NCI-H82 (cell line): ENCODE measurements at regions not wholly inside any gene's neighbourhood (a gene's known extent, or its start where the extent isn't known, plus 50 kb on each side); places are given as distances from the start of the nearest gene placed in this dataset.

Source experiments
- DNase-seq: peaks from one replicate; lab custom pipeline; 2025; lab: John Stamatoyannopoulos, UW

GRCh38 chr7:130912862-130913638 is 179.0 kb upstream of the KLF14 start:
- DNase-seq = no peak

DNA sequence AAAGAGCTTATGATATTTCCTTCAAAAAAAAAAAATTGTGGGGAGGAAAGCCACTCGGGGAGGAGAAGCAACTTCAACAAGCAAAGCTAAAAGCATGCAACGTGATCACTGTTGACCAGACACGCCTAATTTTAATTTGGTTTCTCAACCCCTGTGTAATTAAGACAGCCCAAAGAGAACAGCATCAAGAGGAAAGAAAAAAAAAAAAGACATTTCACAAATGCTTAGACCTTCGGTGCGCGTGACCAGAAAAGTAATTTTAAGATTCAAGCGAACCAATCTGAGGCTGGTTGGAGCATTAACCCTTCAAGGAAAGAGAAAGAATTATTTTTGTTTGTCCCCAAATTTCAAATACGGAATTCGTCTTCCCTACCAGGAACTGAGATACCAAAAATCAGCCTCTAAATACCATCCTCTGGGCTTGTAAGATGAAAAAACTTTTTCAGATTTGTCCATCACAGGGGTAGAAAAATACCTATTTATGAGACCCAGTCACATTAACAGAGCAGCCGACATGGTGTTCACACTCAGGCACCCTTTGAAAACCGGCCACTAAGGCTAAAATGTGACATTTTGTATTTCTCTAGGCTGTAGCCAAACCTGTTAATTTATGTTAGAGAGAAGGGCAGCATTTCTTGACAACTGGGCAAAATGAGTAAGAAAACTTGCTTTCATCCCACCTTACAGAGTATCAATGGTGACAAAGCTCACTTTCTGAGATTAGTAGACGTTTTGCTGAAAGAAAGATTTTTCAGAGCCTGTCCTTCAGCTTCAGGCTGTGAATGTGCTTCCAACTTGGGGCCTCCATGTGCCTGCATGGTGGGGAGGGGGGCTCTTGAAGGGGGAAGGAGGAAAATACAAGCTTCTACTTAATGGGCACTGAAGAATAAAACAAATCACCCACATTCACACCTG is 179.9 kb upstream of the KLF14 start:
- DNase-seq = no peak

GRCh38 chr7:130914554-130915294 is 180.7 kb upstream of the KLF14 start:
- no peak for DNase-seq

DNA sequence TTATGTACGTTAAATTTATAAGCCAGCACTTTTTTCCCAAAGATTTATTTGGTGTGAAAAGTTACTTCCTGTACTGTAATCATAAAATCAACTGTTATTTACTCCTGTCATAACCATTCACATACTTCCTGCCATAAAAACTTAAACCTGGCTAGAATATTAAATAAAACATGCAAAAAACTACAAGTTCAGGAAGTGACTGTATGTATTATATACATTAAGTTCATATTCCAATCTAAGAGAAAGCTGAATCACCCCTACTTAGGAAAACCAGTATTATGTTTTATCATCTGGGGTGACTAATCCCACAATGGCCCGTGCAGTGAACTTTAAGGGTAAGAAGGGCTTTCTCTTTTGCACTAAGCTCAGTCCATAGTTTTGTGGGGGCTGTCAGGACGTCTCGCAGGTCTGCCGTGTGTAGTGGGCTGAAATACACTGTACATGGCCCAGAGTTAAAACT is 183.7 kb upstream of the KLF14 start:
- no peak for DNase-seq

GRCh38 chr7:130918129-130919052 is 184.4 kb upstream of the KLF14 start:
- no peak for DNase-seq

DNA sequence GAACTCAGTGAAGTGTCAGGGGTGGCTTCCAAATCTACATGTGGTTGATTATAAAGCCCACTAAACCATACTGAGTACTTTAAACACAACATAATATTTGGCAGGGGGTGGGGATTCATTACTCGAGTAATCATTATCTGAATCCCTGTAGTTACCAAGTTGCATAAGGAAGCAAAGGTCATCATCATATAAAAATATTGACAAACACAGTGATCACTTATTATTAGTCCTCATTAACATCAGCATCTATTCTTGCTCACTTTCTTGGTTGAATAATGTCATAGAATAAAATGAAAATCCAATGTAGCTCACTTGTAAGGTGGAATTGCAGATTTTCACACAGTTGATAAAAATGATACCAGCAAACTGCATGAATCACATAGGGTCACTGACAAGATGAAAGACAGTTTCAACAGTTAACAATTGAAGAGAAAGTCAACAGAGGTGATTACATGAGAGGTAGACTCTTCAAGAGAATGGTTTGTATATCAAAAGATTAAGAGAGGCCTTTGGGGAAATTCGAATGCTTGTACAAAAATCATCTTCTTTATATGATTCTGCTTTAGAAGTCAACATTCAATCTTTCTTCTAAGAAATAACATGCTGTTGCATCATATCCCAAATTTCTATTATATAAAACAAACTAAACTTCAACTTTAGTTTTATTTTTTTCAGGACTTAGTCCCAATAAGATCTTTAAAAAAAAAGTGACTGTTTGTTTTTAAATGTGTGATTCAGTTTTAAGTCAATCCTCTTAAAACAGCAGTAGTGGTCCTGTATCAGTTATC is 185.5 kb upstream of the KLF14 start:
- no peak for DNase-seq

GRCh38 chr7:130920122-130920521 is 186.1 kb upstream of the KLF14 start:
- DNase-seq = no peak

DNA sequence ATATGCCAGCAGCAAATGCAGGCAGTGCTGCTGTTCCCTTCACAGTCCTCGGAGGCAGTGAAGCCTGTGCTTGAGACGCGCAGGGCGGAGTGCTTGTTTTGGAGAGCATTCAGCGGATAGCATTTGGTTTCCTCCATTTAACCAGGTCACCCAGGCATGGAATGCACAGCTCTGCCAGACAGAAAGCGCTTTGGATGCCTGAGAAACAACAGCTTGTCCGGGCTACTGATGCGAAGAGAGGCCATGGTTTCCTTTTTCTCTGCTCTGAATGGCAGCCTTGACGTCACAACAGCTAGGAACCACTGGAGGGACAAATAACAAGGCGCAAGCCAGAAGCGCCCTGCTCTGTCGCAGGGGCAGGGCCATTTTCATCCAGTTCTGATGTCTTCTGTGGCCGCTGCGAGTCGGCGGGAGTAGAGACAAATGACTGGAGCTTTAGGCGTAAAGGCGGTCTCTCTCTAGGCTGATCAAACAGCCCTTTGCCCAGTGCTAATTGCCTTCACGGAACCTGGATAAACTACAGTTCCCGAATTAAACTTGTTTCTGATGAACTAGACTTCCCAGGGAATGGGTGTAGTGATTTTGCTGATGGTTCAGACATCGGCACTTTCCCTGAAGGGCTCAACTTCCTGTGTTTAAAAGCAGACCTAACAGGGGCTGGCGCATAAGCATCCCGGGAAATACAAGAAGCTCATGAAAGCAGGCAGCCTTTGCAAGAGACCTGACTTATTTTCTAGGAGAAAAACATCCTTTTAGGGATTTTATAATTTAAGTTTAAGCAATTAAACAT is 187.6 kb upstream of the KLF14 start:
- no peak for DNase-seq

- DNase-seq = no peak
Observed at GRCh38 chr7:130922206-130923112, 188.5 kb upstream of the KLF14 start.

DNA sequence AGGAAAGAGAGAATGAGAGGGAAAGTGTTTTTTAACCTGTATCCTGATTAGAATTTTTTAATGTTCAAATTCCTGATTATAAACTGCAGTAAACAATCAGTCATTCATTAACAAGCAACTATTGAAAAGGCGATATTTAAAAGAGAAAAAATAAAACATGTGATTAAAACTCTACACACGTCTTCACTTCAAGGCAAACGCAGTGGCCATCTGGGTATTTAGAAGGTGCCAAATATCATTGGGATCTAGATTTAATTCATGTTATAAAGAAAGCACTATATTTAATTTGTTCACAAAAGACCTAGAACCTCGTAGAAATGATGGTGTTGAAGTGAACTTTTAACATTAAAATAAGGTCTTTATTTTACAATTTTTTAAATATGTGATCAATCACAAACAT is 189.4 kb upstream of the KLF14 start:
- no peak for DNase-seq

DNA sequence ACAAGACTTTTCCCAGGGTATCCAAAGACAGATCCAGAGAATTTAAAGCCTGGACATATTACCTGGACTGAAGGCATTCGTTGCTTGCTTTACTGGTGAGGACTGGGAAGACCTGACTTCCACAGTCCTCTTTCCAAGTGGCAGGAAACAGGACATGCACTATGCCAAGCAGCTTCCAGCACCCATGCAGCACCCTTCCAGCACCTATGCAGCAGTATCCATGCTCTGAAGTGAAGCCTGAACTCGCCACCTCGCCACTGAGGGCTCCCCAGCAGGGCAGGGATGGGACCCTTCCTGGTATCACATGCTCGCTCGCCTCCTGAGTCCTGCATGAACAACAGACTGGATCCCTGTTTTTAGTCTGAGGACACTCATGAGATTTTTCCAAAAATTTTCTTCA is 189.9 kb upstream of the KLF14 start:
- DNase-seq = no peak

GRCh38 chr7:130925136-130925794 is 191.3 kb upstream of the KLF14 start:
- no peak for DNase-seq

GRCh38 chr7:130926001-130926691 is 192.1 kb upstream of the KLF14 start:
- DNase-seq = no peak

DNA sequence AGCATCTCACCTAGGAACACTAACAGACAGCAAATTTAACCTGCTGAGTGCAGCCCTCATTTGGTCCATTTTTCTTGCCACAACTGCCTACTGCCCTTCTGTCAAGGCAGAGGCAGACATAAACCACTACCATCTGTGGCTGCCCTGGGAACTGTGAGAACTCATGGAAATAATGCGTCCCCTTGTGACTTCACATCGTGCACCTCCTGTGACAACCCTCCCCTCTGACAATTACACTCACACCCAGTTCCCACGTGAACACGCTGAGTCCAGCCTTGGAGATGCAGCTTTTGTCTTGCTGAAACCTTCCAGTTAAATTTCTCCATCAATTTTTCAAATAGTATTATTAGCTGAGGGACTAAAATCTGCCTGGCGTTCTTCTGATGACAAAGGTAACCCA is 193.1 kb upstream of the KLF14 start:
- no peak for DNase-seq

DNA sequence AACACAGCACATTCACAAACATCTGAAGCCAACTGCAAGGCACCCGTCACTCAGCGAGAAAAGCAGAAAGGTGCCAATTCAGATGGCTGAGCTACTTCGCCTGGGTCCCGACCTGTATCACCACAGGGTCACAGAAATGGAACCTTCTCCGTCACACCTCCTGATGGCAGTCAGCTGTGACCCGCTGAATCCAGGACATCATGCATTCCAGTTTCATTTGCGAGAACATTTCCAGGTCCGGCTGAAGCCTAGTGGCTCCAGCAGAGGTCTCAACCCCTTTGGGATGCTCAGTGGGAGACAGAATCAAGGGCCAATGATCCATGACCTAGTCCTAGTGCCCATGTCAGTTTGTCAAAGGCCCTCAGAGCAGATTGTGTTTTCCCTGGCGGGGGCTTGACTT is 193.6 kb upstream of the KLF14 start:
- no peak for DNase-seq

DNA sequence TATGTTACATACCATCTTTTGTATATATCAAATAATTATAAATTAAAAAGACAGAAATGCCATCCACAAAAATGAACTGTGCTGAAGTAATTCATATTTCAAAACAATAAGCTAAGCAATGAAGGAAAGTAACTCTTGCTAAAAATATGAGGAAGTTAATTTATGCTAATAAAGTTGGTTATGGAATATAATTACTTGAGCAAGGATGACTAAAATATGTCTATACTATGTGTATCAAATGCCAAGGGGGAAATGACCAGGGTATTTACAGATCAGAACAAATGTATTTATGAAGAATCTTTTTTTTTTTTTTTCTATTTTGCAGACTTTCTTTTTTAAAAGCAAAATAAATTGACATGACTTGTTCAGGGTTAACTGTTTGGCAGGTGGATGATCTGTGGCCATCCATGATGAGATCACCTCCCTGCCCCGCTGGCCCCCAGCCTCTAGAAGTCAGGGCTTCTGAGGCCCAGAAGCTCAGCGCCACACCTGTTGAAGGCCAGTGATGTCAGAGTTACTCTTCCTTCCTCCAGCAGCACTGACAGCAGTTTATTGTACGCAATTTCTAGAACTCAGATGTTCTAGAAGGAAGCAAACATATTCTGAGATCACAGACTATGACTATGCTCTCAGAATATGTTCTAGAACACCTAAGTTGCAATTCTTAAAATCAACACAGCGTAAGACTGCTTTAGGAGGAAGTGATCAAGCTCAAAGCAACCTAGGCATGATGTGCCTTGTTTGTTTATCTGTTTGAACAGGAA is 196.1 kb upstream of the KLF14 start:
- no peak for DNase-seq

GRCh38 chr7:130930681-130931080 is 196.7 kb upstream of the KLF14 start:
- no peak for DNase-seq
